Kidney epithelial cell (primary cell): ENCODE measurements at regions not wholly inside any gene's neighbourhood (a gene's known extent, or its start where the extent isn't known, plus 50 kb on each side); places are given as distances from the start of the nearest gene placed in this dataset.
A peak's percentile ranks its signal among the peaks of the same experiment; 100 is the strongest.

Experiments used
- DNase-seq: peaks from one replicate; pipeline ENCODE4 v3.0.0-alpha.2; 2010; ENCODE audit warnings: low read depth
- H3K27me3 ChIP-seq: 2 replicates; pipeline ENCODE4 v1.6.0; 2011; ENCODE audit warnings: low read length; ENCODE audit not compliant: control insufficient read depth, insufficient read depth
- H3K36me3 ChIP-seq: 2 replicates; pipeline ENCODE4 v1.5.1; 2011; ENCODE audit warnings: low read length; ENCODE audit not compliant: control insufficient read depth, insufficient read depth
- H3K4me3 ChIP-seq: 2 replicates; pipeline ENCODE4 v1.5.1; 2011; ENCODE audit warnings: low read depth, mild to moderate bottlenecking, control low read depth, low read length
- CTCF ChIP-seq: IDR thresholded peaks from 2 replicates; pipeline ENCODE4 v1.5.1; 2011; ENCODE audit warnings: mild to moderate bottlenecking, moderate library complexity, low read length, control low read depth, inconsistent platforms; ENCODE audit not compliant: insufficient read depth, poor library complexity, severe bottlenecking

GRCh38 chr3:102672305-102672704 is 237.5 kb downstream of the ZPLD1 start:
- TF ChIP-seq CTCF: no peak
- Histone ChIP-seq H3K27me3 (no peaks in the 10 kb centered on the region), H3K4me3 (no peak overlapping the region), H3K36me3 (no peaks in the 10 kb centered on the region)
- no peak for DNase-seq

DNA sequence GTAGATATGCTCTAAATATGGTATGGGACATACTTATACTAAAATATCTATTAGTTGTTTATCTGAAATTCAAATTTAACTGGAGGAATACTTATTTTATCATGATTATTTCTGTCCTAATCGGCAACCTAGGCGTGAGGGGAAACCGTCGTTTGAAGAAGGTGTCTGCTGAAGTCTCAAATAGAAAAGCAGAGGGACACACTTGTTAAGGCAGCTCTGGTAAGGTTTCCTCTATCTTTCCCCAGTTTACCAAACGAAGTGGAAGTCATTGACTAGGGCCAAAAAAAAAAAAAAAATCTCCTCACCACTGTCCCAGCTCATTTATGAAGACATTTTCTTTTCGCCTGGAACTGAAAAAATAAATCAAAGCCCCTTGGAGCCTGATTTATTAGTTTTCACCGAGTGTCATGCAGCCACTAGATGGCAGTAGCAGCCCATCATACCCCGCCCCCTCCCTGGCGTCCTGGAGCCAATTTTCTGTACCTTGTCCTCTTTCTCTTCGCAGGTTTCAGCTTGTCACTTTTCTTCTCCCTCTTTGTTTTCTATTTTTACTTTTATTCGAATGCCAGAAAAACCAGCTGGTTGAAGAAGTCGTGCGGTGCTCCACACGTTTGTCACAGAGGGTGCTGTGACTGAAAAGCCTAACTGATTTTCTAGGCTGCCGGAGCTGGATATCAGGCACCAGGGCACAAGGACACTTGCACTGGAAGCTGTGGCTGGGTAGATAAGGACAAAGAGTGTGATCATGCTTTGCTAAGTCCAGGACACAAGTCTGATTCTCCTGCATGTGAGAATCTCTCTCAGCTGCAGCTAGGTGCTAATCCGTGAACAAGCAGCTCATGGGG is 238.7 kb downstream of the ZPLD1 start:
- peak; percentile 85 for TF ChIP-seq CTCF
- Histone ChIP-seq H3K27me3 (no peaks in the 10 kb centered on the region), H3K4me3 (no peak overlapping the region), H3K36me3 (no peaks in the 10 kb centered on the region)
- no peak for DNase-seq

DNA sequence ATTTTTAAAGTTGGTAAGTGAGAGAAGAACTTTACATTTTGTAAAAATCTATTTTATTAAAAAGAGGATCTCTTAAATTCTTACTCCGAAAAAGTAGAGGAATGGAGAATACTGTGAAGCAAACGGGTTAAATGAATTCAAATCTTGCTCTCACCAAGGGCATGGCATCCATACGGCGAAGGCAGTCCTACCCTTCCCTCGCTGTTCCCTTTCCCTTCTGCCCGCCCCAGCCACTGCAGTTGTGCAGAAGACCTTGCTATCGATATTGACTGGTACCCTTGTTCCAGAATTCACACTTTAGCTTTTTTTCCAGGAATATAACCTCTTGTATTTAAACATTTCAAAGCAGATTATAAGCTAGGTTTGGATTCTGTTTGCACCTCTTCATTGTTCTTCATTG is 239.5 kb downstream of the ZPLD1 start:
- no peak for TF ChIP-seq CTCF
- no peak overlapping the region for H3K4me3 ChIP-seq
- DNase-seq: no peak
- no peaks in the 10 kb centered on the region for H3K36me3 ChIP-seq
- H3K27me3 ChIP-seq: no peaks in the 10 kb centered on the region

DNA sequence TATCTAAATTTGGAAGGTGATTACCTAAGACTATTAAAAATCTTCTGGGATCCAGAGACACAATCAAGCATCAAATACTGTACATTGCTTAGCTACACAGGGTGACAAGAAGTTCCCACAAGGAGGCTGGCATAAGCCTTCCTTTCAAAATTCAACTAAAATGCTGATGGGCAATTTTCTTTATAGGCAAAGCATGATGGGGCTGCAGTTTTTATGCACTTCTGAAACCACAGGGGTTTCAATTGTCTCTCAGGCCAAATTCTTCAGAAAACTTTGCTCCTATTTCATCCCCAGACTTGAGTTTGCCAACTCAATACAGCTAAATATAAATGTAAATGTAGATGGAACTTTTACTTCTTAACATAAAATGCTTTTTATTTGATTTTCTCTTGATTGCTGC is 241.6 kb downstream of the ZPLD1 start:
- no peak for DNase-seq
- Histone ChIP-seq H3K27me3 (no peaks in the 10 kb centered on the region), H3K4me3 (no peak overlapping the region), H3K36me3 (no peaks in the 10 kb centered on the region)
- TF ChIP-seq CTCF: no peak

DNA sequence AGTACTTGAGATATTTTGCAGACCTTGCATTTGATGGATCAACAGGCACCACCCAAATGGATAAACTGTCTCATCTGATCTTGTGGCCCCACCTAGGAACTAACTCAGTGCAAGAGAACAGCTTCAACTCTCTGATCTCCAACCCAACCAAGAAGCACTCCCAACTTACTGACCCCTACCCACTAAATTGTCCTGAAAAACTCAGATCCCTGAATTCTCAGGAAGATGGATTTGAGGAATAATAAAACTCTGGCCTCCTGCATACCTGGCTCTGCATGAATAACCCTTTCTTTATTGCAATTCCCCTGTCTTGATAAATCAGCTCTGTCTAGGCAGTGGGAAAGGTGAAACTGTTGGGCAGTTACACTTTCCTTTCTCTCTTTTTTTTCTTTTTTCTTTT is 247.9 kb downstream of the ZPLD1 start:
- no peaks in the 10 kb centered on the region for H3K27me3 ChIP-seq
- no peaks in the 10 kb centered on the region for H3K36me3 ChIP-seq
- no peak for DNase-seq
- no peak for TF ChIP-seq CTCF
- H3K4me3 ChIP-seq: no peak overlapping the region

- DNase-seq: no peak
- no peak overlapping the region for H3K4me3 ChIP-seq
- H3K36me3 ChIP-seq: no peaks in the 10 kb centered on the region
- no peak for TF ChIP-seq CTCF
- no peaks in the 10 kb centered on the region for H3K27me3 ChIP-seq
Observed at GRCh38 chr3:102686792-102687191, 252.0 kb downstream of the ZPLD1 start.
